Right renal cortex interstitium (tissue), 3 donors: ENCODE measurements at regions not wholly inside any gene's neighbourhood (a gene's known extent, or its start where the extent isn't known, plus 50 kb on each side); places are given as distances from the start of the nearest gene placed in this dataset.

ENCODE experiments used
- DNase-seq, 3 donors: peaks; one replicate each; pipeline ENCODE4 v3.0.0-alpha.2; 2013; ENCODE audit warnings: low read depth in 3 of 3, low spot score in 2 of 3

- no peak for DNase-seq
These were observed 88.8 kb upstream of the IPO9 start for GRCh38 chr1:201740086-201740541.

DNA sequence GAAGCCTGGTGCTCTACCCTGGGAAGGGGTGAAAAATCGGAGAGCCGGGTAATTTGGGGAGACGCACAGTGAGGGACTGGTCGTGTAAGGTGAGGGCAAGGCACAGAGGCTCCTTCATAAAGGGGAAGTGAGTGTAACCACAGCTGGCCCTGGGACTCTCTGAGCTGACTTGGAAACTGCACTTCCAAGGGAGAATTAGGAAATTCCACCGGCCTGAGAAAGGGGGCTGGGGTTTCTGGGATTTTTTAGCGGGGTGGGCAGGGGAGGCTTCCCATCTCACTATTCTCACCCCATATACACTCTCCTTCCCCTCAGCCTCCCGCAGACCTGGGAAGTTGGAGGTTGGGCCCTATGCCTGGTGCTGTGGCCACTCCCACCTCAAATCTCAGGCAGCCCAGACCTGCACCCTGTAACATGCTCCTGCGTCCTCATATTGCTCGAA, 88.3 kb upstream of the IPO9 start:
- no peak for DNase-seq

GRCh38 chr1:201741763-201742342, 87.1 kb upstream of the IPO9 start:
- no peak for DNase-seq

GRCh38 chr1:201742476-201742875, 86.5 kb upstream of the IPO9 start:
- no peak for DNase-seq

- no peak for DNase-seq
These were observed 85.8 kb upstream of the IPO9 start for GRCh38 chr1:201742955-201743805.

DNA sequence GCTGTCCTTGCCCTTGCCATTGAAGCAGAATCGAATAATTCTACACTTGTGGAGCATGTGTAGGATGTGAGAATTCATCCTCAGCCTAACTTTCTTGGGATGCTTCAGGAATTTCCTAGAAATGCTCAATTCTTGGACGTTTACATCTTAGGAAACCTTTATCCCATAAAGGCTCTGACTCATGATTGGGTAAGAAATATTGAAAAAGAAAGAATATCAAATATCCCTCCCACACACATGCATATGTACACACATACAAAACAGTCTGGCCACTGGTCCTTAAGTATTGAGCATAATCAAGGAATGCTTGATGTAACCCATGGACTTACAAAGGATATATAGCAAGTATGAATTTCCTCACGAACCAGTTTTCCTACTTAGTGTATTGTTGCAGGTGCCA, 83.9 kb upstream of the IPO9 start:
- DNase-seq = no peak

DNA sequence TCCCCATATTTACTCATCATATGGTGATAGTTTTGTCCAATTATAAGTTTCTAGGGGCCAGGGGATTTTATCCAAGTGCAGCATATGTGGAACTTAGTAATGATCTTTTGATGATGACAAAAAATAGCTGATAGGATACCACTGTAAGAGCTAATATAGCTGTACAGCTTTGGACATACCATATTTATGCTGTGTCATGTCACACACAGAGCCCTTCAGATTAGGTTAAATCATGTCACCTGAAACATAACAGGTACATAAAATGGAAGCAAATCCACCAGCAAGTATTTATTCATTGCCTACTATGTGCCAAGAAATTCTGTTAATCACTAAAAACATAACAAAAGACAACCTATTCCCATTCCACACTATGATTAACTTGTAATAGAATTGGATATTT, 82.8 kb upstream of the IPO9 start:
- no peak for DNase-seq

GRCh38 chr1:201747261-201747660, 81.7 kb upstream of the IPO9 start:
- DNase-seq = no peak

- no peak for DNase-seq
These were observed 80.6 kb upstream of the IPO9 start for GRCh38 chr1:201748335-201748734.

DNA sequence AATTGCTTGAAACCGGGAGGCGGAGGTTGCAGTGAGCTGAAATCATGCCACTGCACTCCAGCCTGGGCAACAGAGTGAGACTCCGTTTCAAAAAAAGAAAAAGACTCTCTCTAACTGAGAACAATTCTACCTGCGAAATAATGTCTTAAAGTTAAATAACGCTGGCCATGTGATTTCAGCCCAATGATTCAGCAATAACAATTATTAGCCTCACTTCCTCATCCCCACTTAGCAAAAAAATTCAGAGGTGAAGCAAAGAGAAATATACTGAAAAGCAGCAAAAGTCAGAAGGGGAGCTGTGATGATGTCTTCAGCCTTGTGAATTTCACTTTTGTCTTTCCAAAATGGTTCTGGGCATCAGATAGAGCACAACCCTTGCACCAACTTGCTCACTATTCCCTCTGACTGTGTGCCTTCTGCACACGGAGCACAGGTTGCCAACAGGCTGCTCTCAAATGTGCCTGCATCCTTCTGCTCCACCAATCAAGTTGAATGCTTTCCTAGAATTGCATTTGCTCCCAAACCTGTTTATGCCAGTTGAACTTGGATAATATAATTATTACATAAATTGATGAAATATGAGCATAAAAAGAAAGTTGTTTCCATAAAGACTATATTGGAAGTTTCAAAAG, 79.8 kb upstream of the IPO9 start:
- no peak for DNase-seq

GRCh38 chr1:201750120-201750519, 78.8 kb upstream of the IPO9 start:
- no peak for DNase-seq

DNA sequence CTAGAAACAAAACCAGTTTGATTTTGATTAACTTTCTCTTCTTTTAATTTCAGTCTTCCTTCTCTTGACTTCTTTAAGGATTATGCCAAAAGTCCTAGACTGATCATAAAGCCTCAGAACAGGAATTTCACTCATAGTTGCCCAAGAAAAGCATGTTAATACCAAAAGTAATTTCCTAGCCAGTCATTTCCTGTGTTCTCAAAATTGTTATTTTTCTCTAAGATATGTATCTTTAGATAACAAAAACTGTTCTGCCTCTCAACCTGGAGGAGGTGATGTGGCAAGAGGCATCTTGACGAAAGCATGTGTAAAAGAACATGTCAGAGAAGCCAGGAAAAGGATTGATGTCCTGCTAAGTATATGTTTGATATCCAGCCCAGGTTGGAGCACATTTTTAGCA, 78.0 kb upstream of the IPO9 start:
- no peak for DNase-seq

GRCh38 chr1:201751872-201752271, 77.1 kb upstream of the IPO9 start:
- no peak for DNase-seq

- no peak for DNase-seq
These were observed 76.6 kb upstream of the IPO9 start for GRCh38 chr1:201752333-201752732.

DNA sequence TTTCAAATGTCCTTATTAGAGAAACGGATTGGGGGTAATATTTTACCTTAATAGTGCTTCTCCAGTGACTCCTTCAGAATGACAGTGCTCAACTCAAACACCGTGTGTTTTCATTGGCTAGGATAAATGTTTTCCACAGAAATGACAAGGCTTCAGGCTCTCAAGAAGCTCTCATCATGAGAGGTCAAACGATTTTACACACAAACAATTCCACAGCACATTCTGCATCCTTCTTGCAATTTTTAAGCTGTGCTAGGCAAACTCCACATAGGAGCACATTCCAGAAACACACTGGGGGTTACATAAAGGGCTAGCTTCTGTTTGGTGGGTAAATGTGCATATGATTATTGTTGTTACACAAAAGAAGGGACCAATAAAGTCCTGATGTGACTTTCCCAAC, 75.5 kb upstream of the IPO9 start:
- no peak for DNase-seq

DNA sequence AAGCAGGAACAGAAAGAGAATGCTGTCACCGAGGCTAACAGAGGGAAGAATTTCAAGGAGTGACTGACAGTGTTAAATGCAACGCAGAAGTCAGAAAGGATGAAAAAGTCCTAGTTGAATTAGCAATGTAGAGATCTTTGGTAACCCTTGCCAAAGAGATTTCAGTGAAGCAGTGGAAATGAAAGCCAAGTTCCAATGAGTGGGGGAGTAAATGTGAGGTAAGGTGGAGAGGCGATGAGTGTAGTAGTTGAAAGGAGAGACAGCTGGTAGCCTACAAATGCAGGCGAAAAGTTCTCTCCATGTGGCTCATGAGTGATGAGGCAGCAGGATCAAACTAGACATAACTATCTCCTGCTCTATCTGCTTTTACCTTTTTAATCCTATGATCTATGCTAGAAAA, 74.6 kb upstream of the IPO9 start:
- DNase-seq = no peak

DNA sequence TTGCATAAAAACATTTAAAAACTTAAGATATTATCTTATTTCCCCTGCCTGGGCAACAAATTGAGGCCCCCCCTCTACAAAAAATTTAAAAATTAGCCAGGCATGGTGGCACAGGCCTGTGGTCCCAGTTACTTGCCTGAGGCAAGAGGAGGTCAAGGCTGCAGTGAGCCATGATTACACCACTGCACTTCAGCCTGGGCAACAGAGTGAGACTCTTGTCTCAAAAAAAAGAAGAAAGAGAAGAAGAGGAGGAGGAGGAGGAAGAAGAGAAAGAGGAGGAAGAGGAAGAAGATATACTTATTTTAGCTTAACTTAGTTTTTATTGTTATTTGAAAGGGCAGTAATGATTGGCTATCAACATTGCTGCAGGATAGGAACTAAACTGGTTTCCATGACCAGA, 73.8 kb upstream of the IPO9 start:
- DNase-seq = no peak

- DNase-seq = no peak
These were observed 72.6 kb upstream of the IPO9 start for GRCh38 chr1:201756406-201756805.

DNA sequence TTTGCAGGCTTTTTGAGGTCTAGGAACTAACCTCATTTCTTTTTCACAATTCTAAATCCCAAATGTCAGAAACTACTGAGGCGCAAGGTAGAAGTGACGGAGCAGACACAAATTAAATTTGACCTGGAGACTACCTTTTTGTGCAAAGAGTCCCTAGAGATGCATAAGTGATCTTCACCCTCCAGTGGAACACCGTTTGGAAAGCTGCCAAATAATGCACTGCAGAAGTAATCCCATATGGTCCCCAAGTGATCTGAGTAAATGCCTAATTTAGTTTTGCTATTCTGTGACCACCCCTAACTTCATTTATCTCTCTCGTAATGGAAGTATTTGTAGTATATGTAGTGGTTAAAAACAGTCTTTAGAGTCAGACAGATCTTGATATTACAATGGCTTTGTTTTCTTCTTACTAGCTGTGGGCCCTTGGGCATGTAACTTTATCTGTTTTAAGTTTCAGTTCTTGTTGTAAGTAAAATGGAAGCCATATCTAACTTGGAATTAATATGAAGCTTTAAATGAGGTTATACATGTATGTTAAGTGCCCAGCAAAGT, 70.4 kb upstream of the IPO9 start:
- DNase-seq = no peak

- no peak for DNase-seq
These were observed 69.7 kb upstream of the IPO9 start for GRCh38 chr1:201759194-201759815.

DNA sequence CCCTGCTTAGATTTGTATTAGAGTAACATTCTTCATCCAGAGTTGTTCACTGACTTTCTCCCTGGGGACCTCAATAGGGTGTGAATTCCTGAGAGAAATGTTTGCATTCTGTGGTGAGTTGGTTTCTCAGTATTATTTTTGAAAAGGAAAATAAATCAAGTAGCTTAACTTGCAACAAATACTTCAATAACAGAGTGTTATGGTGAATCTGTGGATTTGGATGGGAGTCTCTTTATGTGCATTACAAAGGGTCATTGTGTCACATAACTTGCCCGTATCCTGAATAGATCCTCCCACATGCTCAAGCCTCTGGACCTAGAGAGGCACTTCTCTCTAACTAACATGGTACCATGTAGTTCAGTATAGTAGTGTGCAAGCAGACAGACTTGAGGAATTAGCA, 68.4 kb upstream of the IPO9 start:
- DNase-seq = no peak
